ENCODE measurements at regions not wholly inside any gene's neighbourhood (a gene's known extent, or its start where the extent isn't known, plus 50 kb on each side); places are given as distances from the start of the nearest gene placed in this dataset.

GRCh38 chrX:155757046-155757759, 123.9 kb upstream of the VAMP7 start:
- TF ChIP-seq, protein P1, sequence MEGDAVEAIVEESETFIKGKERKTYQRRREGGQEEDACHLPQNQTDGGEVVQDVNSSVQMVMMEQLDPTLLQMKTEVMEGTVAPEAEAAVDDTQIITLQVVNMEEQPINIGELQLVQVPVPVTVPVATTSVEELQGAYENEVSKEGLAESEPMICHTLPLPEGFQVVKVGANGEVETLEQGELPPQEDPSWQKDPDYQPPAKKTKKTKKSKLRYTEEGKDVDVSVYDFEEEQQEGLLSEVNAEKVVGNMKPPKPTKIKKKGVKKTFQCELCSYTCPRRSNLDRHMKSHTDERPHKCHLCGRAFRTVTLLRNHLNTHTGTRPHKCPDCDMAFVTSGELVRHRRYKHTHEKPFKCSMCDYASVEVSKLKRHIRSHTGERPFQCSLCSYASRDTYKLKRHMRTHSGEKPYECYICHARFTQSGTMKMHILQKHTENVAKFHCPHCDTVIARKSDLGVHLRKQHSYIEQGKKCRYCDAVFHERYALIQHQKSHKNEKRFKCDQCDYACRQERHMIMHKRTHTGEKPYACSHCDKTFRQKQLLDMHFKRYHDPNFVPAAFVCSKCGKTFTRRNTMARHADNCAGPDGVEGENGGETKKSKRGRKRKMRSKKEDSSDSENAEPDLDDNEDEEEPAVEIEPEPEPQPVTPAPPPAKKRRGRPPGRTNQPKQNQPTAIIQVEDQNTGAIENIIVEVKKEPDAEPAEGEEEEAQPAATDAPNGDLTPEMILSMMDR (IDR thresholded peaks at IDR 0.05): no peak
- TF ChIP-seq POLR2A (IDR thresholded peaks at IDR 0.05): no peak
